Astrocyte (in vitro differentiated cells and primary cell): ENCODE measurements at regions not wholly inside any gene's neighbourhood (a gene's known extent, or its start where the extent isn't known, plus 50 kb on each side); places are given as distances from the start of the nearest gene placed in this dataset.

Source experiments
- EZH2 ChIP-seq: IDR thresholded peaks from 2 replicates; pipeline ENCODE4 v1.6.1; 2012; ENCODE audit warnings: mild to moderate bottlenecking, low read length, inconsistent platforms; ENCODE audit not compliant: insufficient read depth
- TF ChIP-seq, protein P1 (sequence below): IDR thresholded peaks from 2 replicates; pipeline ENCODE4 v1.5.1; 2011; ENCODE audit warnings: low read depth, mild to moderate bottlenecking, inconsistent platforms, low read length, moderate library complexity; ENCODE audit not compliant: insufficient read depth

DNA sequence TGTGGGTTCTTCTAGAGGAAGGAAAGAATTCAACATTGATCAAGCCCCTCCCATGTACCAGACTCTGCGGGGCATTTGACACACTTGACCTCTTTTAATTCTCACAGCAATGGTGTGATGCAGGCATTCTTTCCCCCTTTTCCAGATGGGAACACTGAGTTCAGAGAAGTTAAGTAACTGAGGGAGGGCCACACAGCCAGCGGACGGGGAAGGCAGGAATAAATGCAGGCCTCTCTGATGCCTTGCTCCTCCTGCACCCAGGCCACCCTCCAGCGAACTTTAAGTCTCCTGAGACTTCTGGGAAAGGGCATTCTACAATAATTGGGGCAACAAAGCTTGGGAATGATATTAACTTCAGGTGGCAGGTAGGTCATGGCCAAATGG is 227.4 kb downstream of the UACA start:
- TF ChIP-seq, protein P1, sequence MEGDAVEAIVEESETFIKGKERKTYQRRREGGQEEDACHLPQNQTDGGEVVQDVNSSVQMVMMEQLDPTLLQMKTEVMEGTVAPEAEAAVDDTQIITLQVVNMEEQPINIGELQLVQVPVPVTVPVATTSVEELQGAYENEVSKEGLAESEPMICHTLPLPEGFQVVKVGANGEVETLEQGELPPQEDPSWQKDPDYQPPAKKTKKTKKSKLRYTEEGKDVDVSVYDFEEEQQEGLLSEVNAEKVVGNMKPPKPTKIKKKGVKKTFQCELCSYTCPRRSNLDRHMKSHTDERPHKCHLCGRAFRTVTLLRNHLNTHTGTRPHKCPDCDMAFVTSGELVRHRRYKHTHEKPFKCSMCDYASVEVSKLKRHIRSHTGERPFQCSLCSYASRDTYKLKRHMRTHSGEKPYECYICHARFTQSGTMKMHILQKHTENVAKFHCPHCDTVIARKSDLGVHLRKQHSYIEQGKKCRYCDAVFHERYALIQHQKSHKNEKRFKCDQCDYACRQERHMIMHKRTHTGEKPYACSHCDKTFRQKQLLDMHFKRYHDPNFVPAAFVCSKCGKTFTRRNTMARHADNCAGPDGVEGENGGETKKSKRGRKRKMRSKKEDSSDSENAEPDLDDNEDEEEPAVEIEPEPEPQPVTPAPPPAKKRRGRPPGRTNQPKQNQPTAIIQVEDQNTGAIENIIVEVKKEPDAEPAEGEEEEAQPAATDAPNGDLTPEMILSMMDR = no peak
- no peak for TF ChIP-seq EZH2
